Ovary (tissue), 3 donors: ENCODE measurements at regions not wholly inside any gene's neighbourhood (a gene's known extent, or its start where the extent isn't known, plus 50 kb on each side); places are given as distances from the start of the nearest gene placed in this dataset.

ENCODE experiments used
- EP300 ChIP-seq: sonication (generic); formaldehyde crosslinking; IDR thresholded peaks from one replicate; pipeline ENCODE4 v1.6.1; 2017; ENCODE audit warnings: antibody characterized with exemption
- POLR2A ChIP-seq: fragments of 450-650 bp; IDR thresholded peaks from one replicate; pipeline ENCODE4 v1.6.1; 2017; ENCODE audit warnings: antibody characterized with exemption, mild to moderate bottlenecking, moderate library complexity
- TF ChIP-seq, protein P1 (sequence below), 3 donors: fragments of 450-650 bp in 2 of 3; fragments of 200-600 bp in 1 of 3; IDR thresholded peaks; one replicate each; pipeline versions ENCODE4 v1.5.1 to v1.8.0; 2016 to 2022; ENCODE audit warnings: antibody characterized with exemption in 3 of 3, mild to moderate bottlenecking in 1 of 3
- donor health status: DM: no; HTN: no; CAD: no.

DNA sequence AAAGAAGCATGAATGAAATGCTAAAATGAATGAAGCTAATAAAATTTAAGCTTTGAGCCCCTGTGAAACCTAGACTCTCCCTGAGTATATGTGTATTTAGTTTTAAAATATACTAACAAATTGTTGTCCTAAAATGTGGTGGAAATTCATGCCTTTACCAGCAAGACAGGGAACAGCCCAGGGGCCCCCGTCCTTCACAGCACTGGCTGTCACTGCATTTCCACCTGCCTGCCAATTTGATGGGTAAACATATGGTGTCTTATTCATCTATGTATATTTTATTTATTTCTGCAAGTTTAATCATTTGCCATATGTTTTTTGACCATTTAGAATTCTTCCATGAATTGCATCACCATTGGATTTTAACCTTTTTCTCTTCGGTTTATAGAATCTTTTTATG lies 463.7 kb upstream of the NBEA start:
- TF ChIP-seq, protein P1, sequence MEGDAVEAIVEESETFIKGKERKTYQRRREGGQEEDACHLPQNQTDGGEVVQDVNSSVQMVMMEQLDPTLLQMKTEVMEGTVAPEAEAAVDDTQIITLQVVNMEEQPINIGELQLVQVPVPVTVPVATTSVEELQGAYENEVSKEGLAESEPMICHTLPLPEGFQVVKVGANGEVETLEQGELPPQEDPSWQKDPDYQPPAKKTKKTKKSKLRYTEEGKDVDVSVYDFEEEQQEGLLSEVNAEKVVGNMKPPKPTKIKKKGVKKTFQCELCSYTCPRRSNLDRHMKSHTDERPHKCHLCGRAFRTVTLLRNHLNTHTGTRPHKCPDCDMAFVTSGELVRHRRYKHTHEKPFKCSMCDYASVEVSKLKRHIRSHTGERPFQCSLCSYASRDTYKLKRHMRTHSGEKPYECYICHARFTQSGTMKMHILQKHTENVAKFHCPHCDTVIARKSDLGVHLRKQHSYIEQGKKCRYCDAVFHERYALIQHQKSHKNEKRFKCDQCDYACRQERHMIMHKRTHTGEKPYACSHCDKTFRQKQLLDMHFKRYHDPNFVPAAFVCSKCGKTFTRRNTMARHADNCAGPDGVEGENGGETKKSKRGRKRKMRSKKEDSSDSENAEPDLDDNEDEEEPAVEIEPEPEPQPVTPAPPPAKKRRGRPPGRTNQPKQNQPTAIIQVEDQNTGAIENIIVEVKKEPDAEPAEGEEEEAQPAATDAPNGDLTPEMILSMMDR (IDR thresholded peaks at IDR 0.05): no peak
- TF ChIP-seq EP300 (no peak), POLR2A (no peak)
